H1 (cell line): ENCODE measurements at regions not wholly inside any gene's neighbourhood (a gene's known extent, or its start where the extent isn't known, plus 50 kb on each side); places are given as distances from the start of the nearest gene placed in this dataset.

Experiments used
- CTCF ChIA-PET: fragments of 300-600 bp; sonication (Branson Sonifier 250); formaldehyde crosslinking; loops from one replicate; lab custom pipeline; 2021; ENCODE audit not compliant: partially characterized antibody; lab: Charles Lee
- POLR2A ChIA-PET: fragments of 300-600 bp; sonication (Branson Sonifier 250); formaldehyde crosslinking; loops from one replicate; lab custom pipeline; 2021; ENCODE audit warnings: inconsistent platforms; ENCODE audit not compliant: partially characterized antibody; lab: Charles Lee
- DNase-seq, 2 experiments: peaks; one replicate each; pipeline versions ENCODE4 v3.0.0 to v3.0.0-alpha.2; 2010 to 2022; ENCODE audit warnings: low spot score in 2 of 2, low read depth in 1 of 2, mixed read lengths in 1 of 2
- FAIRE-seq: peaks from 2 replicates; lab custom pipeline; 2011; peaks lifted over from hg19 to GRCh38; lab: Jason Lieb, UNC
- H2AFZ ChIP-seq: 2 replicates; pipeline ENCODE4 v1.8.1; 2012; ENCODE audit warnings: low read length, inconsistent platforms
- H2AK5ac ChIP-seq: 2 replicates; pipeline ENCODE4 v1.6.1; 2013; ENCODE audit warnings: low read depth, low read length
- H2BK120ac ChIP-seq: replicated peaks from 2 replicates; pipeline ENCODE3; 2013; ENCODE audit warnings: low read depth, low read length, inconsistent platforms
- H2BK12ac ChIP-seq: 2 replicates; pipeline ENCODE4 v1.6.1; 2013; ENCODE audit warnings: low read depth, low read length
- H2BK15ac ChIP-seq: 2 replicates; pipeline ENCODE4 v1.6.1; 2013; ENCODE audit warnings: low read length
- H2BK20ac ChIP-seq: 2 replicates; pipeline ENCODE4 v1.6.1; 2013; ENCODE audit warnings: low read length
- H2BK5ac ChIP-seq: 2 replicates; pipeline ENCODE4 v1.6.1; 2013; ENCODE audit warnings: low read depth, low read length
- H3K14ac ChIP-seq: 2 replicates; pipeline ENCODE4 v1.6.1; 2013; ENCODE audit warnings: inconsistent platforms; ENCODE audit not compliant: insufficient read length
- H3K18ac ChIP-seq: 2 replicates; pipeline ENCODE4 v1.6.1; 2013; ENCODE audit warnings: low read length; ENCODE audit errors: extremely low read depth
- H3K23ac ChIP-seq: 2 replicates; pipeline ENCODE4 v1.6.1; 2013; ENCODE audit warnings: inconsistent platforms; ENCODE audit not compliant: insufficient read length
- H3K23me2 ChIP-seq: 2 replicates; pipeline ENCODE4 v1.6.1; 2013; ENCODE audit warnings: low read depth, low read length
- H3K27ac ChIP-seq: 2 replicates; pipeline ENCODE4 v1.6.1; 2011; ENCODE audit warnings: low read depth, low read length, inconsistent platforms
- H3K27me3 ChIP-seq, 4 experiments: replicated peaks in 1 of 4; 1 replicate in 1 of 4; 2 replicates in 3 of 4; pipeline versions ENCODE4 v1.6.1 to v1.8.1; 2011 to 2013; ENCODE audit warnings: low read length in 3 of 4, mild to moderate bottlenecking in 3 of 4, inconsistent platforms in 2 of 4, mixed read lengths in 2 of 4, moderate library complexity in 1 of 4; ENCODE audit not compliant: control insufficient read depth in 3 of 4, insufficient read depth in 3 of 4; ENCODE audit errors: extremely low read depth in 1 of 4
- H3K36me3 ChIP-seq, 4 experiments: 2 replicates each; pipeline versions ENCODE4 v1.6.1 to v1.8.1; 2011 to 2013; ENCODE audit warnings: mild to moderate bottlenecking in 4 of 4, low read length in 3 of 4, moderate library complexity in 2 of 4, control low read depth in 1 of 4, inconsistent platforms in 1 of 4; ENCODE audit not compliant: insufficient read depth in 4 of 4, control insufficient read depth in 2 of 4
- H3K4ac ChIP-seq: replicated peaks from 2 replicates; pipeline ENCODE3; 2013; ENCODE audit warnings: low read length, low read depth, mixed read lengths, inconsistent platforms; ENCODE audit not compliant: insufficient read length
- H3K4me1 ChIP-seq, 4 experiments: replicated peaks in 1 of 4; 1 replicate in 1 of 4; 2 replicates in 3 of 4; pipeline versions ENCODE4 v1.6.1 to v1.8.1; 2011 to 2013; ENCODE audit warnings: low read length in 3 of 4, inconsistent platforms in 2 of 4, mixed read lengths in 1 of 4; ENCODE audit not compliant: insufficient read depth in 4 of 4, control insufficient read depth in 3 of 4
- H3K4me2 ChIP-seq, 2 experiments: 2 replicates each; pipeline versions ENCODE4 v1.6.1 to v1.8.1; 2011 to 2013; ENCODE audit warnings: low read depth in 2 of 2, low read length in 2 of 2, control low read depth in 1 of 2, inconsistent platforms in 1 of 2, mild to moderate bottlenecking in 1 of 2; ENCODE audit not compliant: insufficient read depth in 1 of 2
- H3K4me3 ChIP-seq, 4 experiments: fragments of 200-600, 300-600 bp in 1 of 4; sonication (generic), shearing (Covaris generic), sonication (Bioruptor Twin) in 1 of 4; 2 replicates each; pipeline versions ENCODE4 v1.5.1 to v1.8.1; 2011 to 2016; ENCODE audit warnings: low read length in 4 of 4, low read depth in 3 of 4, control low read depth in 2 of 4, inconsistent platforms in 2 of 4, mild to moderate bottlenecking in 2 of 4, mixed read lengths in 1 of 4, moderate library complexity in 1 of 4; ENCODE audit not compliant: insufficient read depth in 2 of 4; ENCODE audit errors: extremely low read depth in 1 of 4
- H3K56ac ChIP-seq: replicated peaks from 2 replicates; pipeline ENCODE3; 2013; ENCODE audit warnings: low read depth, mild to moderate bottlenecking, mixed read lengths, low read length, inconsistent platforms; ENCODE audit not compliant: insufficient read length
- H3K79me1 ChIP-seq: 2 replicates; pipeline ENCODE4 v1.6.1; 2013; ENCODE audit warnings: low read depth, low read length, control low read depth
- H3K79me2 ChIP-seq, 2 experiments: 2 replicates each; pipeline versions ENCODE4 v1.6.1 to v1.8.1; 2012 to 2013; ENCODE audit warnings: low read length in 2 of 2, mild to moderate bottlenecking in 2 of 2, inconsistent platforms in 1 of 2; ENCODE audit not compliant: insufficient read depth in 2 of 2, control insufficient read depth in 1 of 2
- H3K9ac ChIP-seq, 4 experiments: replicated peaks in 1 of 4; 1 replicate in 1 of 4; 2 replicates in 3 of 4; pipeline versions ENCODE4 v1.6.1 to v1.8.1; 2011 to 2013; ENCODE audit warnings: low read depth in 3 of 4, low read length in 3 of 4, control low read depth in 2 of 4, mild to moderate bottlenecking in 2 of 4, moderate library complexity in 2 of 4, inconsistent platforms in 1 of 4; ENCODE audit errors: extremely low read depth in 1 of 4
- H3K9me3 ChIP-seq, 2 experiments: 2 replicates each; pipeline versions ENCODE4 v1.6.1 to v1.8.1; 2012 to 2013; ENCODE audit warnings: mild to moderate bottlenecking in 2 of 2, moderate library complexity in 2 of 2, control low read depth in 1 of 2, inconsistent platforms in 1 of 2, low read depth in 1 of 2, low read length in 1 of 2, mixed read lengths in 1 of 2; ENCODE audit not compliant: insufficient read depth in 2 of 2
- H4K20me1 ChIP-seq, 2 experiments: replicated peaks in 1 of 2; 2 replicates each; pipeline versions ENCODE3 to v1.8.1; 2011 to 2013; ENCODE audit warnings: inconsistent platforms in 2 of 2, low read length in 2 of 2, mild to moderate bottlenecking in 1 of 2; ENCODE audit not compliant: insufficient read depth in 2 of 2, control insufficient read depth in 1 of 2
- H4K5ac ChIP-seq: 2 replicates; pipeline ENCODE4 v1.6.1; 2013; ENCODE audit warnings: low read length, low read depth, mixed read lengths, inconsistent platforms; ENCODE audit not compliant: insufficient read length
- H4K8ac ChIP-seq: 2 replicates; pipeline ENCODE4 v1.8.0; 2013; ENCODE audit warnings: mild to moderate bottlenecking, moderate library complexity, low read length, inconsistent platforms; ENCODE audit not compliant: insufficient read depth; ENCODE audit errors: extremely low read depth
- H4K91ac ChIP-seq: replicated peaks from 2 replicates; pipeline ENCODE3; 2013; ENCODE audit warnings: low read length, mixed read lengths, inconsistent platforms; ENCODE audit not compliant: insufficient read length
- BCL11A ChIP-seq, 2 experiments: IDR thresholded peaks; one replicate each; pipeline ENCODE4 v1.6.1; 2011; ENCODE audit warnings: low read depth in 2 of 2, low read length in 2 of 2, mild to moderate bottlenecking in 2 of 2
- EGR1 ChIP-seq: IDR thresholded peaks from 2 replicates; pipeline ENCODE4 v1.6.1; 2011; ENCODE audit warnings: low read depth, low read length, borderline replicate concordance
- EZH2 ChIP-seq: fragments of 200-600 bp; sonication (generic); IDR thresholded peaks from 2 replicates; pipeline ENCODE4 v1.7.1; 2012; ENCODE audit warnings: low read depth, mild to moderate bottlenecking, moderate library complexity, low read length, inconsistent platforms; ENCODE audit not compliant: severe bottlenecking
- GTF2F1 ChIP-seq: IDR thresholded peaks from 2 replicates; pipeline ENCODE4 v1.6.1; 2012; ENCODE audit warnings: low read depth, low read length, improper control_type of control experiment, borderline replicate concordance
- JUN ChIP-seq: IDR thresholded peaks from 2 replicates; pipeline ENCODE4 v1.6.1; 2011; ENCODE audit warnings: low read depth, mild to moderate bottlenecking, improper control_type of control experiment, low read length
- KDM5A ChIP-seq: fragments of 200-600 bp; IDR thresholded peaks from 2 replicates; pipeline ENCODE4 v1.7.1; 2012; ENCODE audit warnings: mild to moderate bottlenecking, low read length, inconsistent platforms, mixed read lengths
- NANOG ChIP-seq: IDR thresholded peaks from 2 replicates; pipeline ENCODE4 v1.6.1; 2011; ENCODE audit warnings: low read length, low read depth, mild to moderate bottlenecking, inconsistent platforms; ENCODE audit not compliant: insufficient read depth, poor library complexity, severe bottlenecking
- NRF1 ChIP-seq: IDR thresholded peaks from 2 replicates; pipeline ENCODE4 v1.6.1; 2011; ENCODE audit warnings: mild to moderate bottlenecking, low read depth, low read length, improper control_type of control experiment
- RNF2 ChIP-seq: fragments of 200-900, 300-1000 bp; sonication (generic); IDR thresholded peaks from 2 replicates; pipeline ENCODE4 v1.7.1; 2016; ENCODE audit warnings: borderline replicate concordance, low read depth, mild to moderate bottlenecking, antibody characterized with exemption, low read length; ENCODE audit not compliant: poor library complexity, severe bottlenecking; ENCODE audit errors: missing control alignments
- SIRT6 ChIP-seq: IDR thresholded peaks from one replicate; pipeline ENCODE4 v1.7.1; 2012; ENCODE audit warnings: low read length, inconsistent platforms
- USF2 ChIP-seq: IDR thresholded peaks from 2 replicates; pipeline ENCODE4 v1.6.1; 2011; ENCODE audit warnings: low read length, improper control_type of control experiment
- WGBS, 2 experiments: shearing (Covaris generic) in 1 of 2; methylation state at CpG; one replicate each; pipeline versions ENCODE4 v1.1.6 to v1.1.7; 2013 to 2015; ENCODE audit warnings: low lambda C conversion rate in 2 of 2, mixed read lengths in 2 of 2, inconsistent platforms in 1 of 2, low coverage in 1 of 2, missing lambda C conversion rate in 1 of 2; ENCODE audit not compliant: insufficient replicate concordance in 2 of 2, insufficient coverage in 1 of 2, insufficient read length in 1 of 2; ENCODE audit errors: extremely low coverage in 1 of 2, missing lambda C conversion rate in 1 of 2; 5-methylcytosine and 5-hydroxymethylcytosine counted together

- no peak for FAIRE-seq
- TF ChIP-seq BCL11A (IDR thresholded peaks at IDR 0.05; ENCODE audit: low read depth in 2 of 2, low read length in 2 of 2) (no peak), RNF2 (no peak), NANOG (no peak), GTF2F1 (no peak), EGR1 (no peak), USF2 (no peak), EZH2 (no peak), NRF1 (no peak), JUN (no peak), SIRT6 (no peak), KDM5A (no peak)
Measured at GRCh38 chr2:19742872-19743271, 158.9 kb downstream of the TTC32 start.

More at GRCh38 chr2:19742872-19743271, 158.9 kb downstream of the TTC32 start:
- no peak overlapping the region for H4K8ac ChIP-seq
- H4K91ac ChIP-seq, result no peak overlapping the region
- no peaks in the 10 kb centered on the region for H3K79me1 ChIP-seq
- H3K14ac ChIP-seq, result no peak overlapping the region
- no peak overlapping the region for H4K5ac ChIP-seq
- H3K9ac ChIP-seq, result no peak overlapping the region
- no peak overlapping the region for H2BK12ac ChIP-seq
- ChIA-PET POLR2A (no interaction called here), CTCF (interaction anchor here (0.7 to 6.8 kb wide), 6 partner anchors 10 to 392 kb away, joined by 3 to 55 read pairs (median 3); no protein-coding TSS in a partner anchor)
- H3K4me1 ChIP-seq, result no peaks in the 10 kb centered on the region
- no peak overlapping the region for H2BK5ac ChIP-seq
- no peak for DNase-seq
- H3K4me3 ChIP-seq, result no peak overlapping the region
- H3K4me2 ChIP-seq, result no peak overlapping the region
- H2BK20ac ChIP-seq, result no peak overlapping the region
- 84% methylated on average over 2 of the region's 2 CpGs; no CpG with 5 or more reads in 1 of the 2 experiments for WGBS, 2 experiments
- H3K27ac ChIP-seq, result no peak overlapping the region
- H3K18ac ChIP-seq, result no peak overlapping the region
- no peaks in the 10 kb centered on the region for H3K9me3 ChIP-seq
- H3K27me3 ChIP-seq, result no peaks in the 10 kb centered on the region
- no peaks in the 10 kb centered on the region for H4K20me1 ChIP-seq
- no peak overlapping the region for H2BK15ac ChIP-seq
- no peak overlapping the region for H3K23ac ChIP-seq
- no peak overlapping the region for H2BK120ac ChIP-seq
- H2AK5ac ChIP-seq, result no peak overlapping the region
- no peak overlapping the region for H3K4ac ChIP-seq
- no peaks in the 10 kb centered on the region for H3K79me2 ChIP-seq
- H3K56ac ChIP-seq, result no peak overlapping the region
- no peaks in the 10 kb centered on the region for H3K36me3 ChIP-seq
- peaks cover 2% of the 10 kb centered on the region; the same call in 1 of the 2 replicates for H3K23me2 ChIP-seq
- H2AFZ ChIP-seq, result no peak overlapping the region
